ENCODE measurements at regions not wholly inside any gene's neighbourhood (a gene's known extent, or its start where the extent isn't known, plus 50 kb on each side); places are given as distances from the start of the nearest gene placed in this dataset.
"Not testable (repeated sequence)": the region's sequence is repeated elsewhere in the genome, so short reads cannot be mapped to it uniquely, and the experiment has no call there.

DNA sequence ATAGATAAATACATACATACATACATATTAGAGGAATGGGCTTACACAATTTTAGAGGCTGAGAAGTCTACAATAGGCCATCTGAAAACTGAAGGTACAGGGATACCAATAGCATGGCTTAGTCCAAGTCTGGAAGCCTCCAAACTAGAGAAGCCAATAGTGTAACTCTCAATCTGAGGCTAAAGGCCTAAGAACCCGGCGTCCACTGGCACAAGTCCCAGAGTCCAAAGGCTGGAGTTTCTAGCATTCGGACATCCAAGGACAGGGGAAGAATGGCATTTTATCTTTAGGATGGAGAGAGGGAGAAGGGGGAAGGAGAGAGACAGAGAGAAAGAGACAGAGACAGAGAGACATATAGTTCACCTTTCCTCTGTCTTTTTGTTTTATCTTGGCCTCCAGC lies 63.7 kb upstream of the SYT4 start:
- intact Hi-C loops (cut with micrococcal nuclease; ENCODE audit: unreplicated experiment): no loop called here
- DNase-seq: no peak
- no peaks in the 10 kb centered on the region for H3K27me3 Mint-ChIP-seq (ENCODE audit: unreplicated experiment)
- no TSS peak for BruUV-seq (replicated peaks)
- CTCF ChIA-PET: no interaction called here
- no peak overlapping the region for H3K4me3 Mint-ChIP-seq (ENCODE audit: low read depth, unreplicated experiment)
- no peaks in the 10 kb centered on the region for H3K36me3 Mint-ChIP-seq (ENCODE audit: insufficient read depth, unreplicated experiment)
- TF ChIP-seq CTCF (IDR thresholded peaks at IDR 0.05; ENCODE audit: unreplicated experiment): no peak
- H3K9me3 Mint-ChIP-seq (ENCODE audit: low read depth, unreplicated experiment): peaks cover 16% of the 10 kb centered on the region
- no peaks in the 10 kb centered on the region for H3K4me1 Mint-ChIP-seq (ENCODE audit: low read depth, unreplicated experiment)
- no peak overlapping the region for H3K27ac Mint-ChIP-seq (ENCODE audit: unreplicated experiment)

DNA sequence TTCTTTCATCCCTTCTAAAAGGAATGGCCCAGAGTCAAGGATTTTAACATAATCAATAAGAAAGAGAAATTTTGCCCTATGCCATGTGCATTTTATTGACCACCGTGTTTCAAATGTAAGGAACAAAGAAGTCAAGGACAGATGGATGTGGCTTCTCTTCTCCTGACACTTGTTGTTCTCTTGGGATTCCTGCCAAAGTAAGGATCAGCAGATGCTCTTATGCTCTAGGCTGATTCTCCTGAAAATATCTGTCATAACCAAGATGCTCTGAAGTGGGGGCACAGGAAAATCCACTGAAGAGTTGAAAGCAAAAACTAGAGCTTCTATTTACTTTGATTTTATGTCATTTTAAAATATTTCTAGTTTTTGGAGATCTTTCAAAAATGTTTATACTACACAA lies 72.9 kb upstream of the SYT4 start:
- no peaks in the 10 kb centered on the region for H3K27me3 Mint-ChIP-seq (ENCODE audit: unreplicated experiment)
- no peak for TF ChIP-seq CTCF (IDR thresholded peaks at IDR 0.05; ENCODE audit: unreplicated experiment)
- H3K4me1 Mint-ChIP-seq (ENCODE audit: low read depth, unreplicated experiment): no peaks in the 10 kb centered on the region

GRCh38 chr18:43364535-43364934 lies 87.2 kb upstream of the SYT4 start:
- H3K4me1 Mint-ChIP-seq (ENCODE audit: low read depth, unreplicated experiment): no peaks in the 10 kb centered on the region
- no peak for TF ChIP-seq CTCF (IDR thresholded peaks at IDR 0.05; ENCODE audit: unreplicated experiment)
- no peaks in the 10 kb centered on the region for H3K27me3 Mint-ChIP-seq (ENCODE audit: unreplicated experiment)
- no peak for DNase-seq
- no peaks in the 10 kb centered on the region for H3K36me3 Mint-ChIP-seq (ENCODE audit: insufficient read depth, unreplicated experiment)
- intact Hi-C loops (cut with micrococcal nuclease; ENCODE audit: unreplicated experiment): no loop called here
- BruUV-seq (replicated peaks): no TSS peak
- CTCF ChIA-PET: no interaction called here
- H3K9me3 Mint-ChIP-seq (ENCODE audit: low read depth, unreplicated experiment): no peaks in the 10 kb centered on the region
- H3K4me3 Mint-ChIP-seq (ENCODE audit: low read depth, unreplicated experiment): no peak overlapping the region
- H3K27ac Mint-ChIP-seq (ENCODE audit: unreplicated experiment): no peak overlapping the region

More for the DNA sequence above, 72.9 kb upstream of the SYT4 start:
- intact Hi-C loops (cut with micrococcal nuclease; ENCODE audit: unreplicated experiment): no loop called here
- CTCF ChIA-PET: no interaction called here
- BruUV-seq (replicated peaks): no TSS peak
- peaks cover 2% of the 10 kb centered on the region for H3K9me3 Mint-ChIP-seq (ENCODE audit: low read depth, unreplicated experiment)
- H3K27ac Mint-ChIP-seq (ENCODE audit: unreplicated experiment): no peak overlapping the region
- DNase-seq: no peak
- no peak overlapping the region for H3K4me3 Mint-ChIP-seq (ENCODE audit: low read depth, unreplicated experiment)
- no peaks in the 10 kb centered on the region for H3K36me3 Mint-ChIP-seq (ENCODE audit: insufficient read depth, unreplicated experiment)

GRCh38 chr18:43367895-43368294 lies 90.6 kb upstream of the SYT4 start:
- Mint-ChIP-seq H3K9me3 (ENCODE audit: low read depth, unreplicated experiment) (no peaks in the 10 kb centered on the region), H3K27ac (ENCODE audit: unreplicated experiment) (no peak overlapping the region), H3K36me3 (ENCODE audit: insufficient read depth, unreplicated experiment) (no peaks in the 10 kb centered on the region), H3K27me3 (ENCODE audit: unreplicated experiment) (no peaks in the 10 kb centered on the region), H3K4me1 (ENCODE audit: low read depth, unreplicated experiment) (no peaks in the 10 kb centered on the region), H3K4me3 (ENCODE audit: low read depth, unreplicated experiment) (no peak overlapping the region)
- no peak for TF ChIP-seq CTCF (IDR thresholded peaks at IDR 0.05; ENCODE audit: unreplicated experiment)
- CTCF ChIA-PET: interaction anchor here (0.5 kb wide), 1 partner anchor 230 kb away, joined by 6 read pairs; no protein-coding TSS in a partner anchor
- no TSS peak for BruUV-seq (replicated peaks)
- intact Hi-C loops (cut with micrococcal nuclease; ENCODE audit: unreplicated experiment): no loop called here
- no peak for DNase-seq

DNA sequence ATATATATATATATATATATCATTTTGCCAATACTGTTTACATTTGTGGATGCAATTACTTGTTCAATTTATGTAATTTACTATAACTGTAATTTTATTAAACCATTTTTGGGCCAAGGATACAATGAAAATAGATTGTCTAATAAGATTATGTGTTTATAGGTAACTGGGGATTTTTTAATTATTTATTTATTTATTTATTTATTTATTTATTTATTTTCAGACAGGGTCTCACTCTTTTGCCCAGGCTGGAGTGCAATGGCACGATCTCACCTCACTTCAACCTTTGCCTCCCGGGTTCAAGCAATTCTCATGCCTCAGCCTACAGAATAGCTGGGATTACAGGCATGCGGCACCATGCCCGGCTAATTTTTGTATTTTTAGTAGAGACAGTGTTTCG lies 92.0 kb upstream of the SYT4 start:
- H3K9me3 Mint-ChIP-seq (ENCODE audit: low read depth, unreplicated experiment); DNase-seq; intact Hi-C loops (cut with micrococcal nuclease; ENCODE audit: unreplicated experiment); BruUV-seq (replicated peaks); H3K36me3 Mint-ChIP-seq (ENCODE audit: insufficient read depth, unreplicated experiment); H3K27me3 Mint-ChIP-seq (ENCODE audit: unreplicated experiment); CTCF ChIA-PET; H3K4me3 Mint-ChIP-seq (ENCODE audit: low read depth, unreplicated experiment); H3K27ac Mint-ChIP-seq (ENCODE audit: unreplicated experiment); H3K4me1 Mint-ChIP-seq (ENCODE audit: low read depth, unreplicated experiment): not testable (repeated sequence)
